Left lung (tissue), 4 donors: ENCODE measurements at regions not wholly inside any gene's neighbourhood (a gene's known extent, or its start where the extent isn't known, plus 50 kb on each side); places are given as distances from the start of the nearest gene placed in this dataset.

Experiments used
- ATAC-seq: fragments of 200-7000 bp; cut with Tn5 transposase; one replicate; pipeline ENCODE4 v1.9.1; 2020; ENCODE audit warnings: moderate library complexity
- DNase-seq, 4 donors: peaks; one replicate each; pipeline ENCODE4 v3.0.0-alpha.2; 2013 to 2020
- H3K27ac ChIP-seq, 2 donors: fragments of 200-600 bp; sonication (generic) in 1 of 2; one replicate each; pipeline versions ENCODE4 v1.5.0 to v1.8.0; 2020 to 2021
- H3K27me3 ChIP-seq, 2 donors: fragments of 200-600 bp; sonication (generic) in 1 of 2; one replicate each; pipeline versions ENCODE4 v1.5.0 to v1.8.0; 2020 to 2021
- H3K36me3 ChIP-seq, 2 donors: fragments of 200-600 bp; sonication (generic) in 1 of 2; one replicate each; pipeline versions ENCODE4 v1.5.0 to v1.8.0; 2020 to 2021
- H3K4me1 ChIP-seq, 2 donors: fragments of 200-600 bp; one replicate each; pipeline ENCODE4 v1.8.0; 2021
- H3K4me3 ChIP-seq, 2 donors: fragments of 200-600 bp; sonication (generic) in 1 of 2; one replicate each; pipeline versions ENCODE4 v1.5.0 to v1.8.0; 2020 to 2021; ENCODE audit warnings: mild to moderate bottlenecking in 1 of 2
- H3K9me3 ChIP-seq, 2 donors: fragments of 200-600 bp; sonication (generic) in 1 of 2; one replicate each; pipeline versions ENCODE4 v1.5.0 to v1.8.0; 2020 to 2021
- CTCF ChIP-seq, 2 donors: fragments of 200-600 bp; sonication (generic) in 1 of 2; IDR thresholded peaks; one replicate each; pipeline versions ENCODE4 v1.5.0 to v1.8.0; 2021; ENCODE audit warnings: antibody characterized with exemption in 2 of 2
- intact Hi-C, 2 donors: fragments of 100-400 bp; cut with DNase I; formaldehyde crosslinking; loops; one replicate each; pipeline versions ENCODE4 v1.11.2 to v1.14.2; 2022
- donor health status: DM: no; HTN: yes; CAD: no.
- donor health status: DM: no; HTN: no; CAD: no.

GRCh38 chr5:111631328-111631727 lies 119.0 kb upstream of the STARD4 start:
- ATAC-seq (no peak), DNase-seq (no peak)
- intact Hi-C loops: no loop called here
- no peaks in the 10 kb centered on the region for H3K36me3 ChIP-seq
- no peak overlapping the region for H3K27ac ChIP-seq
- no peaks in the 10 kb centered on the region for H3K9me3 ChIP-seq
- H3K27me3 ChIP-seq: no peaks in the 10 kb centered on the region
- no peak for TF ChIP-seq CTCF (IDR thresholded peaks at IDR 0.05)
- no peak overlapping the region for H3K4me3 ChIP-seq
- H3K4me1 ChIP-seq: no peaks in the 10 kb centered on the region

GRCh38 chr5:111628901-111629300 lies 116.6 kb upstream of the STARD4 start:
- no peaks in the 10 kb centered on the region for H3K9me3 ChIP-seq
- no peak overlapping the region for H3K4me3 ChIP-seq
- H3K4me1 ChIP-seq: no peaks in the 10 kb centered on the region
- no peak overlapping the region for H3K27ac ChIP-seq
- intact Hi-C loops: no loop called here
- no peak for TF ChIP-seq CTCF (IDR thresholded peaks at IDR 0.05)
- no peak for DNase-seq
- no peaks in the 10 kb centered on the region for H3K36me3 ChIP-seq
- no peak for ATAC-seq
- no peaks in the 10 kb centered on the region for H3K27me3 ChIP-seq

- intact Hi-C loops: no loop called here
- no peaks in the 10 kb centered on the region for H3K4me1 ChIP-seq
- DNase-seq: no peak
- ATAC-seq: no peak
- no peaks in the 10 kb centered on the region for H3K9me3 ChIP-seq
- H3K27ac ChIP-seq: no peak overlapping the region
- no peaks in the 10 kb centered on the region for H3K36me3 ChIP-seq
- H3K4me3 ChIP-seq: no peak overlapping the region
- TF ChIP-seq CTCF (IDR thresholded peaks at IDR 0.05): no peak
- no peaks in the 10 kb centered on the region for H3K27me3 ChIP-seq
These were observed 115.5 kb upstream of the STARD4 start for GRCh38 chr5:111627862-111628261.

GRCh38 chr5:111626473-111627148 lies 114.3 kb upstream of the STARD4 start:
- no peak for DNase-seq
- H3K36me3 ChIP-seq: no peaks in the 10 kb centered on the region
- no peaks in the 10 kb centered on the region for H3K27me3 ChIP-seq
- no peak overlapping the region for H3K4me3 ChIP-seq
- TF ChIP-seq CTCF (IDR thresholded peaks at IDR 0.05): no peak
- no peak for ATAC-seq
- intact Hi-C loops: no loop called here
- H3K9me3 ChIP-seq: no peaks in the 10 kb centered on the region
- no peaks in the 10 kb centered on the region for H3K4me1 ChIP-seq
- no peak overlapping the region for H3K27ac ChIP-seq

- intact Hi-C loops: no loop called here
- ATAC-seq: no peak
- no peak for TF ChIP-seq CTCF (IDR thresholded peaks at IDR 0.05)
- no peaks in the 10 kb centered on the region for H3K36me3 ChIP-seq
- no peaks in the 10 kb centered on the region for H3K27me3 ChIP-seq
- no peak overlapping the region for H3K4me3 ChIP-seq
- DNase-seq: no peak
- no peaks in the 10 kb centered on the region for H3K9me3 ChIP-seq
- H3K27ac ChIP-seq: no peak overlapping the region
- H3K4me1 ChIP-seq: no peaks in the 10 kb centered on the region
These were observed 106.4 kb upstream of the STARD4 start for GRCh38 chr5:111618623-111619271.
